ENCODE measurements at regions not wholly inside any gene's neighbourhood (a gene's known extent, or its start where the extent isn't known, plus 50 kb on each side); places are given as distances from the start of the nearest gene placed in this dataset.

DNA sequence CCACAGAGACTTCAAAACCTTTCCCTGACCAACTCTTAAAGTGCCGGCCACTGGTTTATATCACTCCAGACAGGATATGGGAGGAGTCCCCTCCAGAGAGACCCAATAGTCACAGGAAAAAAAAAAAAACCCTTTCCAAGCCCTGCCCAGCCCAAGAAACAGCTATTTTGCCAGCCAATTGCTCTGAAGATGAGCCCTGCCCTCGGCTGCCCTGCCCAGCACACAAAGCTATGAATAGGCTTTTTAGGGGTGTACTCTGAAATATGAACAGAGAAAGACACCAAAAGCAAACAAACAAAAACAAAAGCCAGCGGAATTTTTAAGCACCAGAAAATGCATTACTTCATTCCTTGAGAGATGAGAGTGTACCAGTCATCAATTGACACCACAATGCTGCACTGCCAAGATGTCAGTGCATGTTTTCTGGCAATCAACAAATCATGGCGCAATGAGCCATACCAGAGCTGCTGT is 275.1 kb downstream of the C6orf118 start:
- no peak overlapping the region for H3K4me3 ChIP-seq (ENCODE audit: low read depth, low read length)
- DNase-seq (ENCODE audit: low read depth): no peak
- no peaks in the 10 kb centered on the region for H3K27me3 ChIP-seq (ENCODE audit: control insufficient read depth, insufficient read depth, low read length)
- TF ChIP-seq, protein P1, sequence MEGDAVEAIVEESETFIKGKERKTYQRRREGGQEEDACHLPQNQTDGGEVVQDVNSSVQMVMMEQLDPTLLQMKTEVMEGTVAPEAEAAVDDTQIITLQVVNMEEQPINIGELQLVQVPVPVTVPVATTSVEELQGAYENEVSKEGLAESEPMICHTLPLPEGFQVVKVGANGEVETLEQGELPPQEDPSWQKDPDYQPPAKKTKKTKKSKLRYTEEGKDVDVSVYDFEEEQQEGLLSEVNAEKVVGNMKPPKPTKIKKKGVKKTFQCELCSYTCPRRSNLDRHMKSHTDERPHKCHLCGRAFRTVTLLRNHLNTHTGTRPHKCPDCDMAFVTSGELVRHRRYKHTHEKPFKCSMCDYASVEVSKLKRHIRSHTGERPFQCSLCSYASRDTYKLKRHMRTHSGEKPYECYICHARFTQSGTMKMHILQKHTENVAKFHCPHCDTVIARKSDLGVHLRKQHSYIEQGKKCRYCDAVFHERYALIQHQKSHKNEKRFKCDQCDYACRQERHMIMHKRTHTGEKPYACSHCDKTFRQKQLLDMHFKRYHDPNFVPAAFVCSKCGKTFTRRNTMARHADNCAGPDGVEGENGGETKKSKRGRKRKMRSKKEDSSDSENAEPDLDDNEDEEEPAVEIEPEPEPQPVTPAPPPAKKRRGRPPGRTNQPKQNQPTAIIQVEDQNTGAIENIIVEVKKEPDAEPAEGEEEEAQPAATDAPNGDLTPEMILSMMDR (IDR thresholded peaks at IDR 0.05; ENCODE audit: insufficient read depth, low read length, poor library complexity, severe bottlenecking): no peak
- H3K36me3 ChIP-seq (ENCODE audit: control insufficient read depth, insufficient read depth, low read length): no peaks in the 10 kb centered on the region

DNA sequence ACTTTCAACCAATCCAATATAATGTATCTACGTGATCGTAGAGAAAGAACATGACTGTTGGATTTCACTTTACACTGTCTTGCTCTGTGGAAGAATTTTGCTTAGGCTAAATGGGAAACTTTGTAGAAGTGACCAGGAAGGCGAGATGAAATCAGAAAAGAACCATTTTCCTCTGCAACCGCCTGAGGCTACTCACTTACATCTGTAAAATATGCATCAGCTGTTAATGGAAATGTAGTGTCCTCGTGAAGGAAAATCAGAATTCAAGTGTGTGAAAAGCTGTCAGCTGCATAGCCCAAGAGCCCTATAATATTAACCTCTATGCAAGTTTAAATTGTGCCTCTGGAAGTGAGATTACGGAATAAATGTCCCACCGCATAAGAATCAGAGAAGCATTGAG is 277.9 kb downstream of the C6orf118 start:
- TF ChIP-seq, protein P1 (IDR thresholded peaks at IDR 0.05; ENCODE audit: insufficient read depth, low read length, poor library complexity, severe bottlenecking): no peak
- no peaks in the 10 kb centered on the region for H3K27me3 ChIP-seq (ENCODE audit: control insufficient read depth, insufficient read depth, low read length)
- no peak for DNase-seq (ENCODE audit: low read depth)
- H3K36me3 ChIP-seq (ENCODE audit: control insufficient read depth, insufficient read depth, low read length): no peaks in the 10 kb centered on the region
- H3K4me3 ChIP-seq (ENCODE audit: low read depth, low read length): no peak overlapping the region

DNA sequence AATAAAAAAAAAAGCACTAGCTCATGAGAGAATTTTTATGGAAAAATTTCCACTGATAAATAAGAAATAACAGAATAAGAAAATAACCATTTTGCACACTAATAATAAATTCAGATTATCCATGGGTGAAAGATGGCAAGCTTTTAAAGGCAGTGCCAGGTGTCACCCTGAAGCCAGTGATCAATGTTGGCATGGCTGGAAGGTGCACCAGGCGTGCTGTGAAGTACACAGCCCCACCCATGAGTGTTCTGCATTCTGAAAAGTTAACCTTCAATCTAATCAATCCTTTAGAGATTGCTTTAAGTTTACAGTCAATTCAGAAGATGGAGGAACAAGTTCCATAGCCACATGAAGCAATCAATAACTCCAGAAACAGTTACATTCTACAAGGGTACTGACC is 284.4 kb downstream of the C6orf118 start:
- TF ChIP-seq, protein P1 (IDR thresholded peaks at IDR 0.05; ENCODE audit: insufficient read depth, low read length, poor library complexity, severe bottlenecking): no peak
- Histone ChIP-seq H3K4me3 (ENCODE audit: low read depth, low read length) (no peak overlapping the region), H3K36me3 (ENCODE audit: control insufficient read depth, insufficient read depth, low read length) (no peaks in the 10 kb centered on the region), H3K27me3 (ENCODE audit: control insufficient read depth, insufficient read depth, low read length) (no peaks in the 10 kb centered on the region)
- no peak for DNase-seq (ENCODE audit: low read depth)

DNA sequence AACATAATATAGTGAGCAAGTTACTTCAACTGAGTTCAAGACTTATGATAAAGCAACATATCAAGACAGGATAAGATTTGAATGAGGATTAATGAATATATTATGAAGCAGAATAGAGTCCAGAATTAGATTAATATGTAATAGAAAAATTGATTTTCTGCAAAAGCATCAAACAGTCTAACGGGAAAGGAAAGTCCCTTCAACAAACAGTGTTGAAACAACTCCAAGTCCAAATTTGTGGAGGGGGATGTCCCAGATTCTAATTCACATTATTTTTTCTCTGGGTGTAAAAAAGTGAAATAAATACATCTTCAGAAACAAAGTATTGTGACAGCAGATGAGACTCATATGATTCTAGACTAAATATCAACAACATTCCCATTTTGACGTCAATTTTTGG is 289.7 kb downstream of the C6orf118 start:
- Histone ChIP-seq H3K27me3 (ENCODE audit: control insufficient read depth, insufficient read depth, low read length) (no peaks in the 10 kb centered on the region), H3K4me3 (ENCODE audit: low read depth, low read length) (no peak overlapping the region), H3K36me3 (ENCODE audit: control insufficient read depth, insufficient read depth, low read length) (no peaks in the 10 kb centered on the region)
- TF ChIP-seq, protein P1 (IDR thresholded peaks at IDR 0.05; ENCODE audit: insufficient read depth, low read length, poor library complexity, severe bottlenecking): no peak
- DNase-seq (ENCODE audit: low read depth): no peak

DNA sequence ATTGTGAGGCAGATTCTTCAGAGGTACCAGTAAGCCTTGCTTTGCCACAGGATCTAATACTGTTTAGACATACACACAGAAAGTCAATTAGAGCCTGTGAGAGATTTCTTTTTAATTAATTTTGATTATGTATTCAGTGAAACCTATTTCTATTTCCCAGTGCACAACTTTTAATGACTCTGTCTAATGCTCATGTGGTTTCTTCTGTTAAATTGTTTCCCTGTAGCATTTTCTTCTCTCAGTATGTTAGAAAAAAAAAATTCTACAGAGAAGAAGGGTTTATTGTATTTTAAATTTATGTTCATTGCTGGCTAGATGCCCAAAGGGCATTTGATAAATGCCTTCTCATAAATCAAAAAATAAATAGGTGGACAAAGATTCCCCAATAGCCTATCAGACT is 293.7 kb downstream of the C6orf118 start:
- H3K36me3 ChIP-seq (ENCODE audit: control insufficient read depth, insufficient read depth, low read length): no peaks in the 10 kb centered on the region

DNA sequence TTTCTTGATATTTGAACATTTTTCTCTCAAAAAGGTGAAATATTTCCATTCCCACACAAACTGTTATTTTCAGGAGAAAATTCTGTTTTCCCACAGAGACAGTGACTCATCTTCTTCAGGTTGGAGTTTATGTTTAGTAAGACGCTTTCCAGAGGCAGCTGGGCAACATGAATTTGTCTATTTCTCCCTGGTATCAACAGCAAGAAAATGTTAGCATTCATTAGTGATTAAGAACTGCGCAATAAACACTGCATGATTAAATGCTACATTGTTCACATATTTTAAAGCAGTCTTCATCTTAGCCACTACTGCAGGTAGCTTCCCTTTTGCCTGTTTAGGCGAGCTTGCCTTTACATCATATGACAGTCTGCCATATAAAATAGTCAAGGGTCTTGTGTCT is 295.7 kb downstream of the C6orf118 start:
- DNase-seq (ENCODE audit: low read depth): no peak
- no peaks in the 10 kb centered on the region for H3K36me3 ChIP-seq (ENCODE audit: control insufficient read depth, insufficient read depth, low read length)
- H3K4me3 ChIP-seq (ENCODE audit: low read depth, low read length): no peak overlapping the region
- TF ChIP-seq, protein P1 (IDR thresholded peaks at IDR 0.05; ENCODE audit: insufficient read depth, low read length, poor library complexity, severe bottlenecking): no peak
- no peaks in the 10 kb centered on the region for H3K27me3 ChIP-seq (ENCODE audit: control insufficient read depth, insufficient read depth, low read length)

More for the DNA sequence above, 293.7 kb downstream of the C6orf118 start:
- no peak for DNase-seq (ENCODE audit: low read depth)
- TF ChIP-seq, protein P1 (IDR thresholded peaks at IDR 0.05; ENCODE audit: insufficient read depth, low read length, poor library complexity, severe bottlenecking): no peak
- Histone ChIP-seq H3K27me3 (ENCODE audit: control insufficient read depth, insufficient read depth, low read length) (no peaks in the 10 kb centered on the region), H3K4me3 (ENCODE audit: low read depth, low read length) (no peak overlapping the region)
